GM10266 (cell line): ENCODE measurements at regions not wholly inside any gene's neighbourhood (a gene's known extent, or its start where the extent isn't known, plus 50 kb on each side); places are given as distances from the start of the nearest gene placed in this dataset.

Experiments
- DNase-seq: peaks from one replicate; pipeline ENCODE4 v3.0.0; 2012; ENCODE audit errors: extremely low spot score
- TF ChIP-seq, protein P1 (sequence below): IDR thresholded peaks from 2 replicates; pipeline ENCODE4 v1.5.1; 2012; ENCODE audit warnings: mild to moderate bottlenecking, low read depth; ENCODE audit not compliant: control insufficient read depth, insufficient read depth; ENCODE audit errors: missing control alignments

GRCh38 chr16:63018581-63019223, 982.5 kb upstream of the CDH8 start:
- TF ChIP-seq, protein P1, sequence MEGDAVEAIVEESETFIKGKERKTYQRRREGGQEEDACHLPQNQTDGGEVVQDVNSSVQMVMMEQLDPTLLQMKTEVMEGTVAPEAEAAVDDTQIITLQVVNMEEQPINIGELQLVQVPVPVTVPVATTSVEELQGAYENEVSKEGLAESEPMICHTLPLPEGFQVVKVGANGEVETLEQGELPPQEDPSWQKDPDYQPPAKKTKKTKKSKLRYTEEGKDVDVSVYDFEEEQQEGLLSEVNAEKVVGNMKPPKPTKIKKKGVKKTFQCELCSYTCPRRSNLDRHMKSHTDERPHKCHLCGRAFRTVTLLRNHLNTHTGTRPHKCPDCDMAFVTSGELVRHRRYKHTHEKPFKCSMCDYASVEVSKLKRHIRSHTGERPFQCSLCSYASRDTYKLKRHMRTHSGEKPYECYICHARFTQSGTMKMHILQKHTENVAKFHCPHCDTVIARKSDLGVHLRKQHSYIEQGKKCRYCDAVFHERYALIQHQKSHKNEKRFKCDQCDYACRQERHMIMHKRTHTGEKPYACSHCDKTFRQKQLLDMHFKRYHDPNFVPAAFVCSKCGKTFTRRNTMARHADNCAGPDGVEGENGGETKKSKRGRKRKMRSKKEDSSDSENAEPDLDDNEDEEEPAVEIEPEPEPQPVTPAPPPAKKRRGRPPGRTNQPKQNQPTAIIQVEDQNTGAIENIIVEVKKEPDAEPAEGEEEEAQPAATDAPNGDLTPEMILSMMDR, result no peak
- DNase-seq, result no peak

DNA sequence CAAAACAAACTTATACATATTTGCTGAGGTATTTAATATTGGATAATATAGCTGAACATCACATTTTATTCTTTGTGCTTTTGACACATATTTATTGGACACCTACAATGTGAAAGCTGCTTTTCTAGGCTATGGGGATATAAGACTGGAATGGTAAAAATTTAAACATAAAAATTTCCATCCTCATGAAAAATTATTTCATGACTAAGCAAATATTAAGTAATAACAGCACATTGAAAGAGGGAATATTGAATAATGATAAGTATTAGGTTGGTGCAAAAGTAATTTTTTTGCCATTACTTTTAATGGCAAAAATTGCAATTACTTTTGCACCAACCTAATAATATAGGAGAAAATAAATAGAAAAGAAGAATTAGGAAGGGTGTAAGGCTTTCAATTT, 972.5 kb upstream of the CDH8 start:
- TF ChIP-seq, protein P1, result no peak
- DNase-seq, result no peak

DNA sequence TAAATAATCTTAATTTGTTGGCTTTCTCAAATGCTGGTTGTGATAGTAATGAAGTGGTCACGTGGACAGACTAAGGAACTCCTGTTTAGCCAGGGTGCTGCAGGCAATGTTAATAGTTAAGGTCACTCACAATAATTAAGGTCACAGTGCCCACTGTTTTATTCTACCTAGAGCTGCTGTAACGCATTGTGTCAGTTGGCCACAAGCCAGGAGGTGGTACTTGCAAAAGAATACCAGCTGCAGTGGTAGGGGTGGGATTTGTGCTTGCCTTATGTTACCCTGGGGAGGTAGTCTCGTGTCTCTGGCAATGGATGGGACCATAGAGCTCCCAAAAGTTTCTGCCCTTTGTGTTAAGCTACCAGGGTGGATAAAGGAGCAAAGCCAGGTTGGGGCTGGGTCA, 969.1 kb upstream of the CDH8 start:
- TF ChIP-seq, protein P1, result no peak
- no peak for DNase-seq

DNA sequence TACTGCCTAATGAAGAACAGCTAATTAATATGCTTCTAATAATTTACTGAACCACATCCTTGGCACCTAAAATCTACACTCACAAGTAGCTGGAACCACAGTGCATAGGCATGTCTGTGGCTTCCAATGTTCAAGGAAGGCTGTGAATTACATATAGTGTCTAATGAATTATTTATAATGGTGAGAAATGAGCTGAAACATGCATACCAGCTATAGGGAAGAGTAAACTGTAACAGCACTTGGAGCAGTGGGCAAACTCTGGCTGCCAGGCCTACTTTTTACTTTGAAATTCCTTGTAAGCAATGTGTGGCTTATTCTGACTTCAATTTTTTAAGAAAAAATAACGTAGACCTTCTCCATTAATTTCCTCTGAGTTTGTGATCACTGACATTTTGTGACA, 953.2 kb upstream of the CDH8 start:
- TF ChIP-seq, protein P1, result no peak
- no peak for DNase-seq

- TF ChIP-seq, protein P1, result no peak
- DNase-seq, result no peak
Measured at GRCh38 chr16:62985722-62986121, 949.5 kb upstream of the CDH8 start.

- DNase-seq, result no peak
- TF ChIP-seq, protein P1, result no peak
Measured at GRCh38 chr16:62978451-62978850, 942.2 kb upstream of the CDH8 start.

GRCh38 chr16:62977876-62978275, 941.6 kb upstream of the CDH8 start:
- DNase-seq, result no peak
- TF ChIP-seq, protein P1, result no peak
